A673 (cell line): ENCODE measurements at regions not wholly inside any gene's neighbourhood (a gene's known extent, or its start where the extent isn't known, plus 50 kb on each side); places are given as distances from the start of the nearest gene placed in this dataset.

Source experiments
- CTCF ChIP-seq: fragments of 300-800, 200-600 bp; sonication (generic); conservative IDR thresholded peaks from 2 replicates; pipeline ENCODE4 v1.5.1; 2017; ENCODE audit warnings: low read depth, mild to moderate bottlenecking, antibody characterized with exemption, low read length, moderate library complexity, mixed read lengths
- EZH2 ChIP-seq: fragments of 200-600 bp; sonication (generic); IDR thresholded peaks from 2 replicates; pipeline ENCODE4 v1.6.1; 2017; ENCODE audit warnings: borderline replicate concordance, low read depth, mild to moderate bottlenecking, mixed read lengths, antibody characterized with exemption, low read length; ENCODE audit not compliant: poor library complexity, severe bottlenecking

DNA sequence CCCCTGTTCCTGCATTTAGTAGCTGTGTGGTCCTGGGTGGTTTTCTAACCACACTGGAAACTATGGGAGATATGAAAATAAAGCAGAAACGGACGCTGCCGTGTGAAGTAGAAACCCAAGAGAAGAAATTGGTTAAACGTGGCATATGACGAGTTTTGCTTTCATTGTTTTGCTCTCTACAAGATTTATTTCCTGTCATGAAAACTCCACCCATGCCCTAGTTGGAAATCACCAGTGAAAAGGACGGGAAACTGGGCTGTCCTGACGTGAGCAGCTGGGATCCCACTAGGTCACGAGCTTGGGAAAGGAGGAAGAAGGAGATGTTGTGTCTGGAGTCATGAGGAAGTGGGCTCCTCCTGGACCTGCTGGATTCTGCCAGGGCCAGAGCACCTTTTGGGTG lies 120.8 kb upstream of the GADD45A start:
- TF ChIP-seq CTCF (no peak), EZH2 (no peak)
